ENCODE measurements at regions not wholly inside any gene's neighbourhood (a gene's known extent, or its start where the extent isn't known, plus 50 kb on each side); places are given as distances from the start of the nearest gene placed in this dataset.

GRCh38 chr20:52820641-52821292 is 151.4 kb upstream of the TSHZ2 start:
- no peak for DNase-seq (ENCODE audit: extremely low read depth in 1 of 2, low read depth in 1 of 2)

DNA sequence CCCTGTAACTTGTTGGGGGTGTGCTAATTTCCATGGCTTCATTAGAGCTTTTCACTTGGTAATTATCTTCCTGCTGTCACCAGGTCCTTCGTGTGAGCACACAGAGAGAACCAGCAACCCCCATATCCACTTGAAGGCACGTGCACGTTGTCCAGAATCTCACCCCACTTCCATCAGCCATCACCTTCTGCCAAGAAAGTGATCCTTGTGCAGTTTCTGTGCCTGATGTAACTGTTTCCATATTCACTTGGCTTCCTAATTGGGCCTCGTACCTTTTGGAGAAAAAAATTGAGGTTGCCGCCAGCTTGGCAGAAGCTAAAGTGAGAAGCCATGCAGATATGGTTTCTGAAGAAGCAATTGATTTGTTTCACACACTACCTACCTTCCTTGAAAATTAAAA is 153.7 kb upstream of the TSHZ2 start:
- no peak for DNase-seq (ENCODE audit: extremely low read depth in 1 of 2, low read depth in 1 of 2)

DNA sequence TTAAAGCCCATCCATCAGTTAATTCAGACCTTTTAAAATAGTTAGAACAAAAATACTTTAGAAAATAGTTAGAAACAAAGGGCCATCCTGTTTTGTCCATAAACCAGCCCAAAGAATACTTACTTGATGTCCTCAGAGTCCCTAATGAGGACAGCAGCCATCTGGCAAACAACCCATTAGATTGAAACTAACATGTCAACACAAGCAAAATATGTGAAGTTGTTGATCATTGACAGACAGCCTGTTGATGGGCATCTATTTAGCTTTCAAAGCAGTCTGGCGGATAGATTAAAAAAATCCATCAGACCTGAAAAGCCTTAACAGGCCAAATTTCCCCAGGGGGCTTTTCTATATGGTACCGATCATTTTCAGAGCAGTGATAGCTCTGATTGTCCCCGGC is 154.2 kb upstream of the TSHZ2 start:
- DNase-seq (ENCODE audit: extremely low read depth in 1 of 2, low read depth in 1 of 2): no peak

DNA sequence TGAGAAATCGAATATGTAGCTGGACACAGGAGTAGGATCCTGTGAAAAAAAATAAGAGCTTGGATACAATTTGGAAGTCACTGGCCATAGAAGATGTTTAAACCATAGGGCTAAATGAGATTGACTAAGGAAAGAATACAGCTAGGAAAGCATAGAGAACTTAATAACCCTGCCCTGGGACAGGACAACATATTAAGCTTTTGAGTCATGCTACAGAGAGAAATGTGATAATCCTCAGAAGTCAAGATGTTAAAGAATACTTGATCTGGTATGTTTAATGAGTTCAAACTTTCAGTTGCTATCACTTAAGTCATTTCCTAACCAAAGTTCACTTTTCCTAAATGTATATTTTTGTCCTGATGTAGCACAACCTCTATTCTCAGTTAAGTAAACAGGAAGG is 154.6 kb upstream of the TSHZ2 start:
- no peak for DNase-seq (ENCODE audit: extremely low read depth in 1 of 2, low read depth in 1 of 2)

GRCh38 chr20:52814371-52814770 is 157.8 kb upstream of the TSHZ2 start:
- DNase-seq (ENCODE audit: extremely low read depth in 1 of 2, low read depth in 1 of 2): no peak

DNA sequence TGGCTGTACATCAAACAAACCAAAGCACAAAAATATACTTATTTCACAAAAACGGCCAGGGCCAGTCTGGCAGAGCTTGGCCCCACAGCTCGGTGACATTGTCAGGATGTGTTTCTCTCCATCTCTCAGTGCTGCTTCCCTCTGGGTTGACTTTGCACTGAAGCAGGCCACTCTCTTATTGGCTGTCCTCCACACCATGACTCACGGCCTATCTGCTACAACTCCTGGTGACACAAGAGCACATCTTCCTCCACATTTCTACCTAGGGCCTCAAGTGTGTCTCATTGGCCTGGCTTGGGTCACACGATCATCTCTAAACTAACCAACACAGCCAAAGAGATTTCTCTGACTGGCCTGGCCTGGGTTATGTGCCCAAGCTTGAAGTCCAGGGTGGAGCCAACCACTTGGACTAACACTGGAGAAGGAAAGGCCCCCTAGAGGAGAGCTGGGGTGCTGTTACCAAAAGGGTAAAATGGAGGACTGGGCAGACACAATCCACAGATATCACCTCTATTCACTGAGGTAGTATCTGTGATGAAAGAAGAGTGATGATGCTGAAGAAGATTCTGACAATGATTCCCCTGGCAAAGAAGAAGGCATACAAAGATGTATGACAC is 159.8 kb upstream of the TSHZ2 start:
- DNase-seq (ENCODE audit: extremely low read depth in 1 of 2, low read depth in 1 of 2): no peak

GRCh38 chr20:52809003-52809402 is 163.2 kb upstream of the TSHZ2 start:
- DNase-seq (ENCODE audit: extremely low read depth in 1 of 2, low read depth in 1 of 2): no peak

DNA sequence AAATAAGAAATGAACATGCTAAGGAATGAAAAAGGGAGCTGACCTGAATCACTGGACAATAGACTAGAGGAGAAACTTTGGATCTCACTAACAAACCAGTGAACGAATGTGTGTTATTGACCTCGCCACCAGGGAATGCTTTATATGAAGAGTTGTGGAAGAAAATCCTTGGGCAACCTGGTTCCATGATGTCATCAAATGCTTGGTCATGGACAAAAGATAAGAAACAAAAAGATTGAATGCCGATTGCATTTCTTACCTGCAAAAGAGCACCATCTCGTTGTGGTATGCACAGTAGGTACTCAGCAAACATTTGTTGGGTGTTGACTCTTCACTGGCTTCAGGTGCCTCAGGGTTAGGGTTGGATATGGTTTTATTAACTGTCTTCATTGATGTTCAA is 165.2 kb upstream of the TSHZ2 start:
- DNase-seq (ENCODE audit: extremely low read depth in 1 of 2, low read depth in 1 of 2): no peak

DNA sequence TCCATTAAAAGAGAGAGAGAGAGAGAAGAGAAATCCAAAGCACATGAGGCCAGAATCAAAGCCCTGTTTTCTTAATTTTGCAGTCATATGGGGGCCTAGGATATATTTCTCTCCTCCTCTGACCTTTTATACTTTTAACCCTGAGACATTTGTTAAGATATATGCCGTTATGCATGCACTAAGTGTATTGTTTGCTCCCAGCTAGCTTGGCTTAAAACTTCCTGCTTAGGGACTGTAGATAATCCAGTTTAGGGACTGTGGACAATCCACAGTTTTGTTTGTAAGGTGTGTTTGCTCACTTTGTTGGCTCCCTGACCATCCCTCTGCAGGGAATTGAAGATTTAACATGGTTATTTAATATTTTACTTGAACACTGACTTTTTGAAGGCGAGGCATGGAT is 166.3 kb upstream of the TSHZ2 start:
- no peak for DNase-seq (ENCODE audit: extremely low read depth in 1 of 2, low read depth in 1 of 2)

- no peak for DNase-seq (ENCODE audit: extremely low read depth in 1 of 2, low read depth in 1 of 2)
These were observed 166.9 kb upstream of the TSHZ2 start for GRCh38 chr20:52805296-52805571.

- DNase-seq (ENCODE audit: extremely low read depth in 1 of 2, low read depth in 1 of 2): no peak
These were observed 167.5 kb upstream of the TSHZ2 start for GRCh38 chr20:52804497-52805295.

DNA sequence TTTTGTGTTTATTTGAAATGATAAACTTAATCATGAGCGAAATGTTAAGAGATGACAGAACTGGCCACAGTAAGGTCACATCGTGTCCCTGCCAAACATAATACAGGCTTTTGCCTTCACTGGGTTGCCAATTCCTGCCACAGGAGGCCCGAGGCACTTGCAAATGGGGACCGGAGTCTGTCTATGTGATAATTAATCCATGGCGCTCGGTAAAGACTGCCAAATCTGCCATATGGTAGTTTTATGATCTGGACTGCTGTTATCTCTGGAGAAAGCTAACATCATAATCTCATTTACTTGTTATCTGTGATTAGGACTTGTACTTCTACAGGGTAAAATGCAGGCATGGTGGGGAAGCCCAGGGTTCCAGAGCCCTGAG is 170.5 kb upstream of the TSHZ2 start:
- no peak for DNase-seq (ENCODE audit: extremely low read depth in 1 of 2, low read depth in 1 of 2)

DNA sequence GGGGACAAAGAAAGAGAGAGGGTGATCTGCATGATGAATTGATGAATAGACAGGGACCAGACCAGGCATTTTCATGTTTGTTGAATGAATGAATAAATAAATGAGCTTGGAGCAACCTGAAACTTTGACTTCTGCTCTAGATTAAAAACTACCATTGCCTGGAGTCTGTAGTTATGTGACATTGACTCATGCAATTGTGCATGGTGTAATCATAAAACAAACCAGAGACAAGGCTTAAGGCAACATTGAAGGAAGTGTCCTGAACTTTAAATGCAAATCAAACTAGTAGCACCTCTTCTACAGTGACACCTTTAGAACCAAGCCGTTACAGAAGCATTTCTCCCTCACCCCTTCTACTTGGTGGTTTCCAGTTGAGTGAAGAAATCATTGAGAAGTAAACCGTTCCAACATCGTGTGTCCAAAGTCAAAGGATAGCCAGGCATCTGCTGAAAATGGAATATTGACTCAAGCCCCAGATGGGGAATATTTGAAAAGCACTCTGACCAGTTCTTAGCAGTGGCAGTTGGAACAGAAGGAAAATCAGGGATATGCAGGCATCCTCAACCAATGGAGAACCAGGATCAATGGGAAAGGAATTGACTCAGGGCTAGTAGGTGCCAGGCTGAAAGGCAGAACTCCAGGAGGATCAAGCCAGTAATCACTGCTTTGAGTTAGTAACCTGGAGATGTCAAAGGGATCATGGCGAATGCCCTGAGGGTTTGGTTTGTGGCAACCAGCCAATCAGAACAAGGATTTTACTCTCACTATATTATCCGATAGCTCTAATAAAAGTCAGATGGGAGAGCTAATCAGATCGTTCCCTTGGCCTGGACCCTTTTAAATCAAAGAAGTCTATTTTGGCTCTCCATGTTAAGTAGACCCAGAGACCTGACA is 171.2 kb upstream of the TSHZ2 start:
- DNase-seq (ENCODE audit: extremely low read depth in 1 of 2, low read depth in 1 of 2): no peak

GRCh38 chr20:52799130-52799529 is 173.0 kb upstream of the TSHZ2 start:
- no peak for DNase-seq (ENCODE audit: extremely low read depth in 1 of 2, low read depth in 1 of 2)

GRCh38 chr20:52798124-52798523 is 174.0 kb upstream of the TSHZ2 start:
- DNase-seq (ENCODE audit: extremely low read depth in 1 of 2, low read depth in 1 of 2): no peak

DNA sequence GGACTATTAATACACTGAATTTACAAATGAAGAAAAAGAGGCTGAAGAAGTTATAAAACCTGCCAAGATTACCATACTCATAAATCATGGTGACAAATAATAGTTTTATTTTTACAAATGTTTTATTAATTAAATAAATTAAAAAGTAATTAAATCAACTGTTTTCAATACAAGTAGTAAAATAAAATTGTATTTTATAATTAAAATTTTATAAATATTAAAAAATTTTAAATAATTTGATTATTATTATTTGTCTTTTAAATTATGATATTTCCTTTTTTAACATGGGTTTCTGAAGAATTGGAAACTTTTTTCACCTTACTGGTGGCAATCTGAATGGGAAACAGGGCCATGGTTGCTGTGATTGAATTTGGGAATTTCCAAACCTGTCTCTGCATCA is 177.3 kb upstream of the TSHZ2 start:
- DNase-seq (ENCODE audit: extremely low read depth in 1 of 2, low read depth in 1 of 2): no peak

DNA sequence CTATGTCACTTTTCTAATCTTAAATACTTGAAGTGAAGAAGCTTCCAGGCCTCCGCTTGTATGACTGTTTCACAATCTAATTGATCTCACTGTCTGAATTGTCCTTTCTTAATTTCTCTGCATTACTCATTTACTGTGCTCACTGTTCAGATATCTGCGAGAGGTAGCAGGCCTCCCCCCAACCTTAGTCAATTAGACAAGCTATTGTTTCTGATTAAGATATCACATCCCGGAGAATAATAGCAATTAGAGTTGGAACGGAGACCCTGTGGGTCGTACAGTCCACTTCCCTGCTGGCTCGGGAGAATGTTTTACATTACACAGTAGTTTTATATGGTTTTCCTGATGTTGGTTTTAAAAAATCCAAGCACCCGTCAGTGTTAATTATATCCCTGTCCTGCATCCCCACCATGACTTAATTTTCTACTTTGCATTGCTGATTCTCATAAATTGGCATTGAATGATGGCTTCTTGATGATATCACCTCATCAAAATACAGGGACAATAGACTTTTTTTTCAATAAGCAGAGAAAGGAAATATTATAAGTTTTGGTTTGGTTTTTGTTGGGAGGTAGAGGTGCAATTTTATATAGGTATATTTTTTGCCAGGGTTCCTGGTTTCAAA is 178.7 kb upstream of the TSHZ2 start:
- DNase-seq (ENCODE audit: extremely low read depth in 1 of 2, low read depth in 1 of 2): no peak

GRCh38 chr20:52791091-52791490 is 181.1 kb upstream of the TSHZ2 start:
- no peak for DNase-seq (ENCODE audit: extremely low read depth in 1 of 2, low read depth in 1 of 2)

- no peak for DNase-seq (ENCODE audit: extremely low read depth in 1 of 2, low read depth in 1 of 2)
These were observed 182.4 kb upstream of the TSHZ2 start for GRCh38 chr20:52789716-52790115.

DNA sequence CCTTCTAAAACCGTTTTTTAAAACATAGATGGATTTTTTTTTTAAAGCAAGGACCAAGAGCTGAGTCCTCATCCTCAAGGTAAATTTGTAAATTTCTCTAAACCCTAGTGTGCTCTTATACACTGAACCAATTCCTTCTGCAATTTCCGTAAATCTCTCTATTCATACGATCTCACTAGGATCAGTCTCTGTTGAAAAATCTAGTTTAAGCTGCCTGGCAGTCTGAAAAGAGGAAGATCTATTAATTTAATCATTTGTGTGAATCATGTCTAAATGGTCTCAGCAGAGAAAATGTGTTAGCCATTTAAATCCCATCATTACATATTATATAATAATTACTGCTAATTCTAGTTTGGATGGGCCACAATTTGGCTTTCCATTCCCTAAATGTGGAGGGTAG is 184.2 kb upstream of the TSHZ2 start:
- DNase-seq (ENCODE audit: extremely low read depth in 1 of 2, low read depth in 1 of 2): no peak

DNA sequence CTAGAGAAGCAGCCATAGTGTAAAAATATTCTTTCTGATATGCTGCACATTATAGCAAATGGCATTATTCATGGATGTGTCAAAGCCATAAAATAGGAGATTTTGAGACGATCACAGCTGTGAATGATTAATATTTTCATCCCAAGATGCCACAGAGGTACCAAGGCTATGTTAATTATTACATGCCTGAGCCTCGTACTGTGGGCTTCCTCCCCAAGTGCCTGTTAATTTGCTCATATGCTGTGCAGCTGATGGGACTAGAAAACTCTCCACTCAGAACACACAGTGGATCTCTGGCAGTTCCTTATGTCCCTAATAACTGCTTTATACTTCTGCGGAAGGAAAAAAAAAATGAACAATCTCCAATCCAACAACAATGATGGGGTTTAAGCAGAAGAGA is 184.9 kb upstream of the TSHZ2 start:
- no peak for DNase-seq (ENCODE audit: extremely low read depth in 1 of 2, low read depth in 1 of 2)
